GM18517 (cell line): ENCODE measurements at regions not wholly inside any gene's neighbourhood (a gene's known extent, or its start where the extent isn't known, plus 50 kb on each side); places are given as distances from the start of the nearest gene placed in this dataset.
"Not testable (repeated sequence)": the region's sequence is repeated elsewhere in the genome, so short reads cannot be mapped to it uniquely, and the experiment has no call there.

Experiments
- ATAC-seq: cut with Tn5 transposase; IDR thresholded peaks from one replicate; pipeline ENCODE4 v1.9.1; 2021; ENCODE audit warnings: mild to moderate bottlenecking, moderate library complexity; ENCODE audit not compliant: unreplicated experiment

GRCh38 chr10:33716501-33717267 lies 382.2 kb upstream of the NRP1 start:
- no peak for ATAC-seq

DNA sequence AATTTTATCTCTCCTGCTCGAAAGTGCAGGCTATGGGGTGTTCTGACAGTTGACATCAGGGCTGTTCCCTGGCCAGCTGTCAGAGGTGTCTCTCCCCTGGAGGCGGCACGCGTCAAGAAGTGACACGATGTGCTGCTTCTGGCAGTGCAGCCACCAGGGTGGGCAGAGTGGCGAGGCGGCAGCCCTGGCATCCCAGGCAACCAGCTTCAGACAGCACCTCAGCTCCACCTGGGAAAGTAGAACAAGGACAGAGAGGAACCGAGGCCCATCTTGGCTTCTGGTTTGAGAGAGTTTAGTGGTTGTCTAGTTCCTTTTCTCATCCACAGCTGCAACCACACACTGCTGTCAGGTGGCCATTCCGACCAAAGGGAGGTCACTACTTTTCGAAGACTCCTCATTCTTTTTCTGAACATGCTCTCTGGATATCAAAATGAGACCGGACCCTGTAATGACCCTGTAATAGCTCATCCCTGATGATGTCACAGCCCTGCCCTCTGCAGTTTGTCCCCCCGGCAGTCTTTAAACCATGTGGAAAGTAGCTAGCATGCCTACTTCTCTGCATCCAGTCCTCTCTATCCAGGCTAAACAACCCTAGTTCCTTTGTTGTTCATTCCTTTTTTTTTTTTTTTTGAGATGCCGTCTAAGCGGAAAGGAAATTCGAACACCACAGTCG lies 381.0 kb upstream of the NRP1 start:
- ATAC-seq: no peak

GRCh38 chr10:33712825-33713224 lies 378.4 kb upstream of the NRP1 start:
- ATAC-seq: no peak

DNA sequence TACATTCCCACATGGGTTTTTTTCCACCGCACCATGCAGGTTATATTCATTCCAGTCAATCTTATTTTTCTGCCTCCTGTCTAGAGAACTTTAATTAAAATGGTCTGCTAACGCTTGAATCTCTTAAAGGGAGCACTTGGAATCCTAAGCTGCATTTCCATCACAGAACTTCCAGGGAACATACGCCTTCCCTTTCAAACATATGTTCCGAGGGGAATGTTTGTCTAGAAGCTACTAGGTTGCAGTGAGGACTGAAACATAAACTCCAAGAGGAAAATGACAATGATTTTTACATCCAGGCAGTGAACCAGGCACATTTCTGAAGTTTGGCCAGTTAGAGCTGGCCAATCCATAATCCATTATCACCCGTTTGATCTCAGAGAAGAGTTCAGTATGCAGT lies 375.5 kb upstream of the NRP1 start:
- no peak for ATAC-seq

DNA sequence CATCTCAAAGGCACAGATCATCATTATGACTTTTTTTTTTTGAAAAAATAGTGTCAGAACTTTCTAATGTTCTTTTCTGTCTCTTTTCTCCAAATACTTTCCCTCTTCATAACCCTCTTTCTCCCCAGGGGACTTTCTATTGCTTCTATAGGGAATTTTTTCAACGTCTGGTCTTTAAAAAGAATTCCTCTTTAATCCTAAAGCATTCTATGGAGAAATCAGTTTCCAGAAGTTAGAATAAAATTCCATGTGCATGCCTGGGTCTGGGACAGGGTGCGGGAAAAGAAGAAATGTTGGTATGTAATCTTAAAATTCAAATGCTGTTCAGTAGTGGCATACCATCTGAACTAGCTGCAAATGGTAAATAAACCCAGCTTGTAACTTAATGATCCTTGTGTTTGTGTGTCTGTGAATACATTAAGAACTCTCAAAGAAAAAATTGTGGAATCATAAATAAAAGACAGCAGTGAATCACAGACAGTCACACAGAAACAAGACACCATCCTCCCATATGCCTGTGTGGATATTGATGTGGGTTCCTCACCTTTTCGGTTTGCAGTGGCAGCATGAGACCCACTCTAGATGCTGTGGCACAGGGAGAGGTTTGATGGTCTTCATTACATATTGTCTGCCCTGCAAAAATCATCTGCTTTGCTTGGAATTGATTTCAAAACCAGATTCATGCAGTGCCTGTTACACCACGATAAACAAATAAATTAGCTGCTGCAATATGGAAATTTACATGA lies 374.7 kb upstream of the NRP1 start:
- ATAC-seq: no peak

DNA sequence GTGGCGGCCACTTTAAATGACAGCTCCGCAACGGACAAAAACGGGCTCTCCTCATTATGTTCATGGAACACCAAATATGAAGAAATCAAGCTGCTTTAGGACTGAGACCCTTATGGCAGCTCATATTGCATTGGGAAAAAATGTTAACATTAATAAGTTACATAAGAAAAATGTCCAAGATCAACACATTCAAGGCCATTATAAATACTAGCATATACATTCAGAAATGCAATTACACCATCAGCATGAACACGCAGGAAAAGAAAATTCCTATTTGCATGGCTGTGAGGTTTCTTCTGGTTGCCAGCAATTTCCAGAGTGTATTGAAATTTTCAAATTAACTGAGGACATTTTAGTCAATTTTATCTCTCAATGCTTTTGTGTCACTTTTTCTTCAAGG lies 374.1 kb upstream of the NRP1 start:
- ATAC-seq: no peak

- ATAC-seq: no peak
These were observed 372.3 kb upstream of the NRP1 start for GRCh38 chr10:33706746-33707145.

DNA sequence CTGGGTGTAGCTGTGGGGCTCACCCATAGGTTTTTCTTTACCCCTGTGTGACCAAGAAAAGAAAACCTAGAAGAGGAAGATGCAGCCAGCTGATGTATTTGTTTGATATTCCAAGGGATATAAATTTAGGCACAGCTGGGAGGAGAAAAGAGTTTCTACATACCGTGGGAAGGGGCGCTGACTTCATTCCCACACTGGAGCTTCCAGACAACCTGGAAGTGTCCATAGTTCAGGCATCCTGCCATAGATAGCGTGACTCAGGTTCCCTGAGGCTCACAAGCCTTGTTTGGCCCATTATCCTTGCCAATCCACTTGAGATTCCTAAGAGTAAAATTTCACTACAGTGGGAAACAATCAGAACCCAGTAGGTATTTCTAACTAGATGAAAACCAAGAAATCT lies 371.7 kb upstream of the NRP1 start:
- no peak for ATAC-seq

- ATAC-seq: no peak
These were observed 369.9 kb upstream of the NRP1 start for GRCh38 chr10:33704214-33704830.

DNA sequence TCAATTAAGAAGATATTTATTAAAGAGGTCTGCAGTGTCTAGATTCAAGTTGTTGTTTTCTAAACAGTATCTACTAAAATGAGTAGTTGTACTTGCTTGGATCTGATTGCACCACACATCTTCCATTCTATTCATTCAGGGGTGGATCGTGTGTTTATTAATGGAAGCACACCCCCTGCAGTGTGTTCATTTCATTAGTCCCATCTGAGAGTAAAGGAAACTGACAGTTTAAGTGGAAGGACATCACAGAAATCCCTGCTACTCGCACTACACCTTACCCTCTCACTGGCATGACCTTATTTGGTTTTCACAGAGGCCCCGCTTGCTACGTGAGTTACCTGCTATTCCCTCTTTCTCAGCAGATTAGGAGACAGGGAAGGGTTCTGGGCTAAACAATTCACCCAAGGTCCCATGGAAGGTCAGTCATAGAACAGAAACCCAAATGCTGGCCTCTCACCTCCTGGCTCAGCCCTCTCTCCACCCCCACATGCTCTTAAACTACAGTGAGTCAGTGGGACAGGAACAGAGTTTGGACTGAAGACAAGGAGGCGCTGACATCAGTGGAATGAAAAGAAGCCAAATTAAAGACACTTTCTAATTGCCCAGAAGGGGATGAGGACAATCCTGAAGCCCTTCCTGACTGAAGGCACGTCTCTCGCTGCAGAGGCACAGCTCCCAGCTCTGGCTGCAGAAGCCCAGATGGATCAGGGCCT lies 369.2 kb upstream of the NRP1 start:
- no peak for ATAC-seq

- ATAC-seq: no peak
These were observed 363.6 kb upstream of the NRP1 start for GRCh38 chr10:33698033-33698432.

- no peak for ATAC-seq
These were observed 362.5 kb upstream of the NRP1 start for GRCh38 chr10:33697016-33697415.

GRCh38 chr10:33695536-33695935 lies 361.1 kb upstream of the NRP1 start:
- ATAC-seq: no peak

DNA sequence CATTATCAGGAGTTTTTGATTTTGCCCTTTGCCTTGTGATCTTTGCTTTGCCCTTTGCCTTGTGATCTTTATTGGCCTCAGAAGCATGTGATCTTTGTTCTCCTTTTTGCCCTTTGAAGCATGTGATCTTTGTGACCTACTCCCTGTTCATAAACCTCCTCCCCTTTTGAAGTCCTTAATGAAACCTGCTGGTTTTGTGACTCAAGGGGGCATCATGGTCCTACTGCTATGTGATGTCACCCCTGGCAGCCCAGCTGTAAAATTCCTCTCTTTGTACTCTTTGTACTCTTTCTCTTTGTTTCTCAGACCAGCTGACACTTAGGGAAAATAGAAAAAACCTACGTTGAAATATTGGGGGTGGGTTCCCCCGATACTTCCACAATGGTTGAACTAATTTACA lies 356.1 kb upstream of the NRP1 start:
- ATAC-seq: not testable (repeated sequence)

DNA sequence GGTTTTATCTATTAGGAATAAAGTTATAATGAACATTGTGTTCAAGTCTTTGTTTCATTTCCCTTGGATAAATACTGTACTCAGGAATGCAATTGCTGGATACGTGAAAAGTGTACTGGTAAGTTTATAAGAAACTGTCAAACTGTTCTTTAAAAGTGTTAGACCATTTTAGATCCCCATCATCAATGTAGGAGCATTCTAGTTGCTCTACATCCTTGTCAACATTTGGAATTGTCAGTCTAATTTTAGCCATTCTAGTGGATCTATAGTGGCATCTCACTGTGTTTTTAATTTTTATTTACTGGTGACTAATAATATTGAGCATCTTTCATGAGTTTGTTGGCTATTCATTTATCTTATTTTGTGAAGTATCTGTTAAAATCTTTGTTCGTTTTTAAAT lies 354.0 kb upstream of the NRP1 start:
- ATAC-seq: no peak

GRCh38 chr10:33684211-33684611 lies 349.7 kb upstream of the NRP1 start:
- ATAC-seq: no peak

DNA sequence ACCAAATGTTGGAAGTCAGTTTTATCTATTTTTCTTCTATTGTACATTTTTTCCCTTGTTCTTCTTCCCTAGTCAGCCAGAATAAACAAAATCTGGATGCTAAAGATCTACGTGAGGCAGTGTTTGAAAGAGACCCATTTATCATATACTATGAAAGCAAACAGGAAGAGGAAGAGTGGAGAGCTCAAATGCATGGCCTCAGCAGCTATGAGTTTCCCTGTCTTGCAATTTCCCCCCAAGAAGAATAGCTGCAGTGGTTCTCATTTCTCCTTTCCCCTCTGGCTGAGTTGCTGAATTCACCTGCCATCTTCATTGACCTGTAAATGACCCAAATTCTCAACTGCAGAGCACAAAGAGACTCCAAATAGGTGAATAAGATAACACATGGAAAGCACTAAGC lies 347.1 kb upstream of the NRP1 start:
- no peak for ATAC-seq

DNA sequence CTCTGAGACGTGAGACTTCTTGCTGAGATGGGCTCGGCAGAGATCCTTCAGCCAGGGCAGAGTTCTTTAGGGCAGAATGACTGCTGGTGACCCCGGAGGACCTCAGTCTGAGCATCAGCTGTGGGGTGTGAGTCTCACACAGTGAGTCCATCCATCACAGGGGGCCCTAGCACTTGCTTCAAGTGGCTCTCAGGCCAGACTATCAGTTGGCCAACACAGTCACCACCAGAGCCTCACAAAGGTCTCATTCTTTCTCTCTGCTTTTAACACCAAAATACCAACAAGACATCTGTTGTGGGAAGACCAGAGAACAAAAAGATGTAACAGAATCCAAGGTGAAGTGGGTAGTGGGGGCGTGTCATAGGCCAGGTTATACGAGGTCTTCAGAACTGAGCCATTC lies 345.6 kb upstream of the NRP1 start:
- ATAC-seq: no peak

GRCh38 chr10:33676606-33677339 lies 342.3 kb upstream of the NRP1 start:
- ATAC-seq: no peak

DNA sequence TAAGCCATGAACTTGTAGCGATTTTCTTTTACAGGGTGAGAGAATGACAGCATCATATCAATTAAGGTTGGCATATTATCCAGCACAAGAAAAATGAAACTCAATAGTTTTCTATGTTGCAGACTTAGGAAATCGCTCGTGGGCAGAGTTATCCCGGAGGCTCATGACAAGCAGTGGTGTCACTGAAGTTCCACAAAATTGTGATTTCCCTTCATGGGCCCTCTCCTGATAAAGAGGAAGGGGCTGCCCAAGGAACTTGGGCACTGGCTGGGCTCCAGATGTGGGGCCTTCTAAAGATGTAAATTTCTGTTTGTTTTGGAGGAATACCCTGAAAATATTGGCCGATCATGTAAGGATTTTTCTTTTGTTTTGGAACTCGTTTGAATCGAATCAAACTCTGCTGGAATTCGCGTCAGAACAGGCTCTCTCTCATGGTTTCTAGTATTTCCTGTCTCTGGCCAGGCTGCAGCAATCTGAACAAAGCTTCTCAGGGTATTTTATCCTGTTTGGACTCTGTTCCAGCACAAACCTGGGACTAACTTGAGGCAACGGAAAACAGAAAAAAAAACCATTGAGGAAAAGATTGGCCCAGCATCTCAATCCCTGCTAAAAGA lies 340.6 kb upstream of the NRP1 start:
- no peak for ATAC-seq
